HG03196 (cell line): ENCODE measurements at regions not wholly inside any gene's neighbourhood (a gene's known extent, or its start where the extent isn't known, plus 50 kb on each side); places are given as distances from the start of the nearest gene placed in this dataset.
"Not testable (repeated sequence)": the region's sequence is repeated elsewhere in the genome, so short reads cannot be mapped to it uniquely, and the experiment has no call there.

Experiments
- ATAC-seq: cut with Tn5 transposase; IDR thresholded peaks from one replicate; pipeline ENCODE4 v1.9.1; 2021; ENCODE audit not compliant: unreplicated experiment

DNA sequence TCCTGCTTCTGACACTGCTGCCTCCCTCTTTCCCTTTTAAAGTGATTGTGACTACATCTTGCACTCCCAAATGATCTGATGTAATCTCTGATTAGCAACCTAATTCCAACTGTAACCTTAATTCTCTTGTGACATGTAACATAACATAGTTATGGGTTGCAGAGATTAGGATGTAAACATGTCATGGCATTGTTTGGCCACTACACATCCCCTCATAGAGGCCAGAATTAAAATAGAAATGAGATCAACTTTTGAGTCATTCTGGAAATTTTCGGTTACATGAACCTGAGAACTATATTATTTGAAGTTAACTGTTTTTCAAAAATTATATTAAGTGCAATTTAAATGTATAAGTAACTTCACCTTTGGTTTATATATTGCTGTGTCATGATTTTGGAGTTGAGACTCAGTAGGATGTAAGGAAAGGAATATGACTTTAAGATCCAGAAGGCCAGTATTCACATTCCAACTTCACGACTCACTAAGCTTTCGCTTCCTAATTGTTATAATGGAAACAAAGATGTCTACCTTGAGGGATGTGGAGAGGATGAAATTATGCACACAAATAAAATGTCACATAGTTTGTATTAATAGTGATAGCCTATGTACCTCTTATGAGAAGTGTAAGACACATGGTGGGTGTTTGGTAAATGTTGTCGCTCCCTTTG is 611.9 kb upstream of the MAP3K7 start:
- ATAC-seq: no peak

DNA sequence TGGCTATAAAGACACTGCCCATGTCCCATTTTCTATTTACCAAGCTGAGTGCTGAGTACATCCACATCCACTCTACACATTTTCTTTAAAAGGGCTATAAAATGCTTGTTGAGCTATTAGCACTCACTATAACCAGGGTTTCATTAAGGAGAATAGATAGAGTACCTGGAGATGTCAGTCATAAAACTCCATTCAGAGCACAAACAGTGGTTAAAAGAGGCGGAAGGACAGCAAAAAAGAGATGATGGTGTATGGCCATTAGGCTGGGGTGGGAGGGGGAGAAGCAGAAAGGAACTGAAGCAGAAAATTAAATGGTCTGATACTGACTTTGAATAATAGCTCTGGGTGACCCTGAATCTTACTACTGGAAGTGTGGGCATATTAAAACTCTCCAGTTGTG is 609.9 kb upstream of the MAP3K7 start:
- no peak for ATAC-seq

DNA sequence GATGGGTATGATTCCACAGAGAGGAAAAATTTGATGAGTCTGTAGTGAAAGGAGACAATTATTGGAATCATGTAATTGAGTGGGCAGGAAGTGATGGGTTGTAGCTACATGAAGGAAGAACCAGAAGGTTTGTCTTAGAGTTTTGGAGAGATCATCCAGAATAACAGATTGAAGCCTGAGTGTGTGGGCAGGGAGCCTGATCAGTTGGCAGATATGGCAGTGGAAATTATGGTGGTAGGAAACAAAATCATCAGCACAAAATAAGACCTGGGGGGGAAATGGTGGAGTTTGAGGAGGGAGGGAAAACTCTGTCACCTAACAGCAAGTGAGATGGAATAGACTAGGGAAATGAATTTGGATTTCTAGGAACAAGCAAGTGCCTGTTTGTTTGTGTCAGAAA is 606.6 kb upstream of the MAP3K7 start:
- ATAC-seq: no peak

DNA sequence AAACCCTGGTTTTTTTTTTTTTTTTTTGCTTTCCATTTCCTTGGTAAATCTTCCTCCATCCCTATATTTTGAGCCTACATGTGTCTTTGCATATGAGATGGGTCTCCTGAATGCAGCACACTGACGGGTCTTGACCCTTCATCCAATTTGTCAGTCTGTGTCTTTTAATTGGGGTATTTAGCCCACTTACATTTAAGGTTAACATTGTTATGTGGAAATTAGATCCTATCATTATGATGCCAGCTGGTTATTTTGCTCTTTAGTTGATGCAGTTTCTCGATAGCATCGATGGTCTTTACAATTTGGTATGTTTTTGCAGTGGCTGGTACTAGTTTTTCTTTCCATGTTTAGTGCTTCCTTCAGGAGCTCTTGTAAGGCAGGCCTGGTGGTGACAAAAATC is 603.2 kb upstream of the MAP3K7 start:
- ATAC-seq: not testable (repeated sequence)

DNA sequence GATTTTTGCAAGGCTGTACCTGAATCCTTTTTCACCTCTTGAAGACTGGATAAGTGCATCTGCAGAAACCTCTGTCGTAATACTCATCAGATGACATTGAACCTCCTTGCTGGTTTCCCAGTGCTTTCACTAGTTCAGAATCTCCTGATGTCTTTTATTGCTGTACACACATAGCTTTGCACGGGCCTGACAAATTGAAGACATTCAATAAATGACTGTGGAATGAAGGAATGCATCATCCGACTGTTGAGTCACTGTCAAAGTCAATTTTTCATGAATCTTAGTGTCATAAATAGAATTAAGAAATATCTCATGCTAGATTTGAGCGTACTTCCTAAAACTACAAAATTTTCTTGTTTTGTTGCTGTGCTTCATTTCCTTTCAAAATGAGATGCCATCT is 598.2 kb upstream of the MAP3K7 start:
- ATAC-seq: no peak

DNA sequence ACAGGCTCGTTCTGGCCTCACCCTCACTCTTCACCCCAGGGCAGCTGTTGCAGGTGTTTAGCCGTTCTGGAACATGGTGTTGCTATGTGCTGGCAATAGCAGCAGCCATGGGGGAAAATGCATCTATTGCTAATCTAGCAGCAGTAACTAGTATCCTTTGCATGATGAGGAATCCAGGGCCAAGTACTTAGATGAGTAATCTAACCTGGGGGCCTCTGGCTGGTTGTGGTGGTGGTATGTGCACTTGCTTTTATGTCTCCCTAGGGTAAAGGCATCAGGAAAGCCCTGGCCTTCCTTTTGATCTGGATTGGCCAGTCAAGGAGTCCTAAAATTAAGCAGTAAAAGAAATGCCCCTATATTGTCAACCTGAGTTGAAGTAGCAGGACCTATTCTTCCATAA is 594.5 kb upstream of the MAP3K7 start:
- ATAC-seq: no peak

DNA sequence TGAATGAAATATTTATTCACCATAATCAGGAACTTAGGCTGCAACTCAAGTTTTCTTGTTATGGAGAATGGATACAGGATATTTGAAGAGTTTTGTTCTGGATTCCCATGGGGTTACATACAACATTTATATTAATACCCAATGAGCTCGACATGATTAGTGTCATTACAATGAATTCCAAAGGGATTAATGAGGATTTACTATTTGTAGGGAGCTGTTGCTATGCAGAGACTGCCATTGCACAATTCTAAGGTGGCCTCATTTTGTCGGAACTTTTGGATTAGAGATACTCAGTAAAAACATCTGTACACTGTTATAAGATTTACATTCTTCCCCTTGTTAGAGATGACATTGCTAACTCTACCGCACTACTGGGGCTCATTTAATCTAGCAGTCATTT is 586.8 kb upstream of the MAP3K7 start:
- no peak for ATAC-seq

DNA sequence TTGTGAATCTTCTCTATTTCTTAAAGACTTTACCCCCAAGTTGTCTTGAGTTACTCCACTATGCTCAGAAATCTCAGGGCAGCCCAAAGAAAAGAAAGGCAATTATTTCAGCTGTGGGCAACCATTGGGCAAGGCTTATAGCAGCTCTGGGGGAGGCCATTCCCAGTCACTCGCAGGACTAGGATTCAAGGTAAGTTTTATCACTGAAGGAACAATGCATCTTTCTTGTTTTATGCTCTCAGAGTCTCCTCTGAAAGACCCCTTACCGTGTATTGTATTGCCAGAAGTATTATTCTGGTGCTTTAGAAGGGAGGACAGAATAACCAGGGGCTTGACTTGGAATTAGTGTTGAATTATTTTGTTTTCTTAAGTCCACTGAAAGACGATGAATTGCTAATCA is 586.3 kb upstream of the MAP3K7 start:
- ATAC-seq: no peak

DNA sequence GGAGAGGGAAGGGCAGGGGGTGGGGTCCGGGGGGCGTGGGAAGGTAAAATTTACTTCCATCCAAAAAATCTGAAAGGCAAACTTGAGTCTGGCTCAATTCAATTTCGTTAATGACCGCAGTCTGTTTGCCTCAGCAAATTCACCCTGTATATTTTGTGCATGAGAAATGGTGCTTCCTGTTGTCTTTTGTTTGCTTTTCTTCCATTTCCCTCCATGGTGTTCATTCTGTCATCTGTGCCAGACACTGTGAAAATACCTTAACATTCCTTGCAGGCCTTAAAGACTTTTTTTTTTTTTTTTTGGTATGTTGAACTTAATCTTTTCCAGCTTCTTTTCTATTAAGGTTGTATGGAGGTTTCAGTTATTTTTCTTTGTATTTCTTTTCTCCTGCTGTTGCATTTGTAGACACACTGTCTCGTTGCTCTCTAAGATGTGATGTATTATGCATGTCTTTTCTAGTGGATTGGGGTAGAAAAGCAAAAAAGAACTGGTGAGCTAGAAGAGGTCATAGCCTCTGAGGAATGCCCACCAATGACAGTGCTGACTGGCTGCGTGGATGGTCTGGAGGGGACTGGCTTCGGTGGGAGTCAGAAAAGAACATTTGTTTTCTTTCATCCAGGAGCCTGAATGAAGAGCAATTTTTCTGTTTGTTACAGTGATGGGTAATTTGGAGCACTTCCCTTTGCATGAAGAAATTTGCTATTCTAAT is 585.0 kb upstream of the MAP3K7 start:
- no peak for ATAC-seq

DNA sequence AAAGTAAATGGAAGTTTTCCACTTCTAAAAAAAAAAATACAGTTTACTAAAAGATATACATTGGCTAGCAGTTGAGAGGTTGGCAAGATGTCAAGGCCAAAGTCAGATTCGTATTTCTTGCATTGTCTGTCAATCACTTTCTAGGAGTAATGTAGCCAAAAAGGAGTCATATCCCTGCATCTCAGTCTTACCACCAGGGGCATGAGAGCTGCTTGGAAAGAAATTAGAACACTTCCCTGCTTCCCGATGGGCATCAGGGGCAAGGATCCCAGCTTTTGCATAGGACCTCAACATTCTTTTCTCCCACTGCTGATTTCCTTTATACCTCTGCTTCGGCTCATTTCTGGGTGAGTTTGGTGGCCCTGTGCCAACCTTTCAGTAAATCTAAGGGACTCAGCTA is 581.0 kb upstream of the MAP3K7 start:
- no peak for ATAC-seq

DNA sequence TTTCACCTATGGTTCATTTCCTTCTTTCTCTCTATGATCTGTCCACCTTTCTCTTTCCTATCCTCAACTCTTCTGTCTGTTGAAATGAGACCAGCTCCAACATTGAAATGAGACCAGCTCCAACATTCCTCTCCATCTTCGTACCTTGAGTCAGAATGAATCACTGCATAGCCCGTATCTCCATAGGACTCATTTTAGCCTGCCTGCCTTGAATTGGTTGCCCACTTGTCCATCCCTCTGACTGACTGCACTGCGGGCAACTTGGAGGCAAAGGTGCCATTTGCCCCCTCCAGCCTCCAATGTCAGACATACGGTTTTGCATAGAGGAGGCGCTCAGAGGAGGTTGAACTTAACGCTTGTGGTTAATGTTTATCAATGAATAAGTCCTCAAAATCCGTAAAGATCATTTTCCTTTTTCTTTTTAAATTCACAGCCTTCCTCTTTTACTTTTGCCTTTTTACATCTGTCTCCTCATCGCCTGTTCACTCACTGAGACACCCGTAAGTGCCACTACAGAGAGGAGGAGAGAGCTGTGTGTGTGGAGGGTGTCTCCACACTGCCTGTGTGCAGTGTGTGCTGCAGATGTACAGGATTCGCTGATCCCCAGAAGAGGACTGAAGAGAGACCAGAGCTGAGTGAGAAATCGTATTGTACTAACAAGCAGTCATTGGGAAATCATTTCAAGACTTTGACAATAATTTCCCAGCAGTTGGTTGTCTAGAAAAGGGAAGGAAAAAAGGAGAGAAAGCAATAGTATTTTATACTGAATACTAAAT is 579.6 kb upstream of the MAP3K7 start:
- no peak for ATAC-seq

DNA sequence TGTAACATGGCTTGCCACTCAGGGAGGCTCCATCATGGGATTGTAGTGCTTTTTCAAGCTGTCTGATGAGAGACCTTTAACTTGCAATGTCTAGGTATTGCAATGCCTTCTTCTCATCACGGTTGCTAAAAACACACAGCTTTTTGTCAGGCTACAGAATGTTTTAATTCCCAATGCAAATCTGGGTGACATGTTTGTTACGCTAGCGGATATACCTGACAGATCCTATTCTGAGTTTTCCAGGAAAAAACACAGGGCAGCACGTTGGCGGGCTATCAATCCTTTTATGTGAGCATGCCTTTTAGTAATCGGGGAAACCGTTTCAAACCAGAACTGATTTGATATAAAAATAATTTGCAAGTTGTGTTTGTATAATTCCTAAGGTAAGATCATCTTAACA is 577.2 kb upstream of the MAP3K7 start:
- no peak for ATAC-seq

DNA sequence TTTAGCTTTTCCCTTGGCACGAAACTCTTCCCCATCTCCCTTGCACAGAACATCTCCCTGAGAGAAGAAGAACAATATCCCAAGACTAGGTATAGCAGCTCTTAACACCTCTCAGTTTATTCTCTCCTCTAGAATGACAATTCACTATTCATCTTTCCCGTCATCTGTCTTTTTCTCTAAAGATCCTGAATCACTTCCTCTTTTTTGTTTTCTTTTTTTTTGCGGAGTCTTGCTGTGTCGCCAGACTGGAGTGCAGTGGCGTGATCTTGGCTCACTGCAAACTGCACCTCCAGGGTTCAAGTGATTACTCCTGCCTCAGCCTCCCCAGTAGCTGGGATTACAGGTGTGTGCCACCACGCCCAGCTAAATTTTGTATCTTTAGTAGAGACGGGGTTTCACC is 574.4 kb upstream of the MAP3K7 start:
- ATAC-seq: no peak

DNA sequence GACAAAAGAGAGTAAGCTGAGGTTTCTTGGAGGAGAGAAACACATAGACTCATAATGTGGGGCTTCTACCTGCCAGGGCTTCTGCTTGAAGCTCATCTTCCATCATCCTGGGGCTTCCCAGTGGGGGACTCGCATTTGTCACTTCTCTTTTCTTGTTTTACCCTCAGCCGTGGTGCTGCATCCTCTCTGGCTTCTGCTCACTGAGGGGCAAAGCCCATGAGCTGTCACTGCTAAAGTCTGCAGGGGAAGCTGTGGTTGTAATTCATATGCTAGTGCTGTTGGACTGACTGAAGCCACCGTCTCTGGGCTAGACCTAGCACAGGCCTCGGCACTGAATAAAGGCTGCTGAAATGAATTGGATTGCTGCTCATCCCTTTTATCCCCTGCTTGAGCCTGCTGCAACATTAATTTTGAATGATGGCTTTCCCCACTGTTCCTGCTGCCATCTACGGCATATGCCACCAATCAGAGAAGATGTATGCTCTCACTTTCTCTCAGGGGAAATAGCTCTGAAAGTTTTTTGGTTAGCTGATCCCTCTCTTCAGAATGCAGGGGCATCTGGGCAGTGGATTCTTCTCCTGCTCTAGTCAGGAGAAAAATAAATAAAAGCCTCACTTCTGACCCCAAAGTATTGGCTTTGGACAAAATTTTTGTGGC is 568.4 kb upstream of the MAP3K7 start:
- ATAC-seq: no peak

DNA sequence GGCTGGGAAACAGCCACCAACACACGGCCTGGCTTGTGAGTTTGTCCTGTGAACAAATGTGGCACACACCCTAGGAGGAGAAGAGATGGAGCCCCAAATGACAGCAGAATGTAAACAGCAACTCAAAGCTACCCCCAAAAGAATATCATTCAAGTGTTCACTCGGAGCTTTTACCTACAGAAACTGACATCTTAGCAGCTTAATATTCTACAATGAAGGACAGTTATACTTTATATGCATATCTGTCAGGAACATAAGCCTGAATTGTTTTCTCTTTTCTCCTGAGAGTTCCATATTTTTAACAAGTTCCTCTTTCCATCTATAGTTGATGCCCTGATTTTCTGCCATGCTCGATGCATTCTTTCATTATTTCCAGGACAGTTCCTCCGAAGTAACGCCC is 566.0 kb upstream of the MAP3K7 start:
- ATAC-seq: no peak

DNA sequence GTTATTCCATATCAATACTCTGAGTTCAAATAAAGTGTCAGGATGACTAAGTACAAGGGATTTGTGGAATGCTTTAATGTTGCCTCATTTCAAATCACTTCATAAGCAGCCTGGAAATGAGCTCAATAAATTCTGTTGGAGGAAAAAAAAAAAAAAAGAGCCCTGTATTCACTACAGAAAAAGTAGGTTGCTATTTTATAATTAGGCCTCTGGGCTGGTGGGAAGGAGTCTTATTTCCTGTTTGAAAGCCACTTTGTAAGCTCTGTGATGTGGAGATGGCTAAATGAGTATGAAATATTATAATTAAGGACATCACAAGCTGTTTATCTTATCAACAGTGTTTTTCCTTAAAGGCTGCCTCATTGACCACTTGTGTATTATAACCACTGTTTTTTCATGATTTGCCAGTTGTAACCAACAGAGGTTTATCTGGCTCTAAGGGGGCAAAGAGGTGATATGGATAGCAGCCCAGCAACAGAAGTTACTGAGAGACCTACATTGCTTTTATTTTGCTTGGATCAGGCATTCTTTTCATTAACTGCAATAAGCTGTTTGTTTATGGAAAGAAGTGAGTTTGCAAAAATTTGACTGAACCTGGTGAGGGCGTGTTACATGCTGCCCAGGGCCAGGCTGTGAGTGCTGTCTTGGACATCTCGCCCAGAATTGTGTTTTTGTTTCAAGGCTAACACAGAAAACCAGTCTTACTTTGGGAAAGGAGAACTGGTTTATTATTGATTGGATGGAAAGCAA is 563.3 kb upstream of the MAP3K7 start:
- no peak for ATAC-seq

DNA sequence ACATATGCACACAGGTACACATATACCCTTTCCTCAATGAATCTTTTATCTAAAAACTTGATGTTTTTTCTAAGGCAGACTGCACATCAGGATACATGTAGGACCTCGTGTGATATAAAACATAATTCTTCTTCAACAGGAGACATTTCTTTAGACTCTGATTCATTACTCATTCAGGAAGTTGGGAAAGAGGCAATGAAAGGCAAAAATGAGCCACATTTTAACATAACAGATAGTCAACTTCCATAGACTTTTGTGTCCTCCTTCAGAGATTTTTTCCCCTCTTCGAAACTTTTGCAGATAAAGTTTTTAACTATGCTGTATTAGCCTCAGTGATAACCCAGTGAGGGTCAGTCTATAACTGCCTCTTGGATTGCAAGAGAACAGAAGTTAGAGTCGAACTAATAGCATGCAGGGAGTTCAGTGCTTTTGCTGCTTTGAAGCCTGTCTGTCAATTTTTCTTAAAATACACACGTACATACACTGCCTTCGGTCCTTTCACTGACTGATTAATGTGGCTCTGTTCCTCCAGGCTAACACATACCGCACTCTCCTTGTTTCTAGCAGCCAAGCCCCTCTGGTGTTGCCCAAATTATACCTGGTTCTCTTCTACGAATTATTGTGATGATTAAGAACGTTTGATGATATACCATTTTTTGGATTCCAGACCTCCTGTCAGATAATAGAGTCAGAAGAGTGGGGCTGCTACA is 562.5 kb upstream of the MAP3K7 start:
- ATAC-seq: no peak

DNA sequence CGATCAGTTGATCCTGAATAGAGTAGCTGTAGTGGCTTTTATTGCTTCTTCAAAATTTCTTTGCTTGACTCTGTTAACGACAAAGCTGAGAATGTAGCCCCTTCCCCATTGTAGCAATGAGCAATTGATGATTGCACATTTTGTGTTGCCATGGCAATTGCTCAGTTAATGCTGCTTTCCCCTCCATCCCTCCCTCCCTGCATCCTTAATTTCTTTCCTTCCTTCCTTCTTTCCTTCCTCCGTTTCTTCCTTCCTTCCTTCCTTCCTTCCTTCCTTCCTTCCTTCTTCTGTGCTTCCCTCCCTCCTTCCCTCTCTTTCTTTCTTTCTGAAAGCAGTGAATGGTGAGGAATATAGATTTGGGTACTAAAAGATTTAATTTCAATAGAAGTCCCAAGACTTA is 557.3 kb upstream of the MAP3K7 start:
- no peak for ATAC-seq

DNA sequence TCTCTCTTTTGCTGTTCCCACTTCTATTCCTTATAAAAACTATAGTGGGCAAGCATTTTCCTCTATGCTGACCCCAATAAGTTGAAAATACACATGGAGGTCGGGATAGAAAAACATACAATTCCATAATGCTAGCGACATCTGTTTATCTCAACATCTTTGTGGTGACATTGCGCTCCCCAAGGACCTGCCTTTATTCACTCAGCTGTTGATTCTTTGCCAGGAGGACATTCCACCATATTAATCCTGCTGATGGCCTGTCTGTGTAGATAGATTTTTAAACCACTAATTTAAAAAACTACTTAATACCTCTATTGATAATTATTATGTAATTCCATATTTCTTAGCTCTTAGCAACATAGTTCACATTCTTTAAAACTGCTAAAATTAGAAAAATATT is 555.3 kb upstream of the MAP3K7 start:
- ATAC-seq: no peak

DNA sequence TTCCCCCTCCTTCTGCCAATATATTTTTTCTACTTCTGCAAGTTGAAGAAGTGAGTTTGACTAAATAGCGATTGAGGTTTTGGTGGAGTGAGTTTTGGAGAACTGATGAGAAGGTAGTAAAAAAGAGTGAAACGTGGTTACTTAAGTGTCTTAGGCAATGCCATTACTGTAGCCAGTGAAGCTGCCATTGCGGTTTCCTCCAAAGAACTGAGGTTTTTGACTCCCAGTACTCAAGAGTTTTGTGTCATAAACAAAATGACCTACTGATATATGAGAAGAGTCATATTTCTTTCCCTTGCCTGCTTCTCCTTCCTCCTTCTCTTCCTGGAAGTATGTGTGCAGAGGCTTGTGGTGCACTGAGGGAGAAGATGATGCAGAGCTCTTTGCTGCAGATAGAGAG is 554.5 kb upstream of the MAP3K7 start:
- no peak for ATAC-seq
